Activated CD8-positive, alpha-beta memory T cell treated with anti-CD3 and anti-CD28 coated beads for 36 hours (primary cell): ENCODE measurements at regions not wholly inside any gene's neighbourhood (a gene's known extent, or its start where the extent isn't known, plus 50 kb on each side); places are given as distances from the start of the nearest gene placed in this dataset.
"Not testable (repeated sequence)": the region's sequence is repeated elsewhere in the genome, so short reads cannot be mapped to it uniquely, and the experiment has no call there.

Experiments used
- CTCF ChIA-PET: fragments of 350-600 bp; sonication (Branson Sonifier 250); formaldehyde crosslinking; loops from one replicate; lab custom pipeline; 2021; ENCODE audit warnings: antibody characterized with exemption; lab: Charles Lee
- POLR2A ChIA-PET: fragments of 350-600 bp; sonication (Branson Sonifier 250); formaldehyde crosslinking; loops from one replicate; lab custom pipeline; 2021; ENCODE audit warnings: antibody characterized with exemption; lab: Charles Lee

DNA sequence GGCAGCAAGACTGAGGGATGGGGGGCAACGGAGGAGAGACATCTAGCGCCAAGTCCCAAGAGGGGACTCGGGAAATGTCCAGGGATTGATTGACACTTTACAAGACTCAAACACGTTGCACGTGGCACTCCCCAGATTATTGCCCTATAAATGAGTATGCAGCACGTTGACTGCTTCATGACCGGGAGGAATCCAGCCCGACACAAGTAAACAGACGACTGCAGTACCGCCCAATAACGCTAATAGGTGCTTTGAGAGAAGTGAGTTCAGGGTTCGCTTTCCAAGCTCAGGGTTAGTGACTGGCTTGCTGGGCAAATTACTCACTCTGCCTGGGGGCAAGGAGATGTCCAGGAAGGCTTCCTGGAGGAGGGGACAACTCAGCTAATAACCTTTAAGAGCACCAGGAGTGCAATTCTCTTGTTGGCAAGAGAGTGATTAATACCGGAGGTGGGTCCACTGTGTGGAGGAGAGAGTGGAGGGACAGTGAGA lies 73.3 kb upstream of the MYL10 start:
- ChIA-PET CTCF (interaction anchor here (0.6 kb wide), 1 partner anchor 553 kb away, joined by 3 read pairs; no protein-coding TSS in a partner anchor), POLR2A (no interaction called here)

DNA sequence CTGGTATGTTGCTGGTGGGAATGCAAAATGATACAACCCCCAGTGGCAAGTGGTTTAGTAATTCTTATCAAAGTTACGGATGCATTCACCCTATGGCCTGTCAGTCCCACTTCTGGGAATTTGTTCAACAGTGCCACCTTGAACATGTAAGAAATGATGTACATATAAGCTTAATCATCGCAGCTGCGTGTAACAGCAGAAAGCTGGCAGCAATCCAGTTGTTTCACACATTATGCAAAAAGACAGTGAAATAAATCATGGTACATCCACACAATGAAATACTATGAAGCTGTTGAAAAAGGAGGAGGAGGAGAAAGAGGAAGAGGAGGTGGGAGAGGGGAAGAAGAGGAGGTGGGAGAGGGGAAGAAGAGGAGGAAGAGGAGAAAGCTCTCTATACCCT lies 76.2 kb upstream of the MYL10 start:
- ChIA-PET CTCF (interaction anchor here (1.0 kb wide), 1 partner anchor 162 kb away, joined by 3 read pairs; no protein-coding TSS in a partner anchor), POLR2A (no interaction called here)

DNA sequence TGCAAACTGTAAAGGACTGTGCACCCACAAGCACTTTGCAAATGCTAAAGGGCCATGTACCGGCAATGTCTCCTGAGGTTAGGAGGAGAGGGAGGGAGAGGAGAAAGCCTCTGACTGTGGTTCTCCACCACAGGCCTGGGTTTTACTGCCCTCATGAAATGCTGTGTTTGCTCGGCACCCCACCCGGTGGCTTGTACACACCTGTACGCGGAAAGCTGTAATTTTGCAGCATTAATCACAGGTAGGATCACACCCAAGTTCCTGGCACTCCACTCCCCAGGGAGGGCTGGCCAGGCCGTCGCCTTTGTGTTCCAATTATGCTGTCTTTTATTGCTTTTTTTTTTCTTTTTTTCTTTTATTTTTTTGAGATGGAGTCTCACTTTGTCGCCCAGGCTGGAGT lies 78.5 kb upstream of the MYL10 start:
- ChIA-PET POLR2A (no interaction called here), CTCF (no interaction called here)

DNA sequence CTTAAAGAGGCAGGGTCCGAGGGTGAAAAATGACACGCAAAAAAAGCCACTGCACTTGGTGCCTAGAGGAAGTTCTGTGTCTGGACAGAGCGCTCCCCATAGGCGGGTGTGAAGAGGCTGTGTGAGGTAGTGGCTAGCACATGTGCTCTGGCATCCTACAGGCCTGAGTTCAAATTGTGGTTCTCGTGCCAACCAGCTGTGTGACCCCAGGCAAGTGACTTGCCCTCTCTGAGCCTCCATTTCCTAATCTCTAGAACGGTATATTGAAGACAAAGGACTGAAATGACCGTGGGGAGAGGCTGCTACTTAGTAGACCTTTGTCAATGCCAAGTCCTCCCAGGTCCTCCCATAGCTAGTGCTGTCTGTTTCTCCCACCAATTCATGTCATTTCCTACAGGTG lies 79.1 kb upstream of the MYL10 start:
- ChIA-PET CTCF (no interaction called here), POLR2A (no interaction called here)

DNA sequence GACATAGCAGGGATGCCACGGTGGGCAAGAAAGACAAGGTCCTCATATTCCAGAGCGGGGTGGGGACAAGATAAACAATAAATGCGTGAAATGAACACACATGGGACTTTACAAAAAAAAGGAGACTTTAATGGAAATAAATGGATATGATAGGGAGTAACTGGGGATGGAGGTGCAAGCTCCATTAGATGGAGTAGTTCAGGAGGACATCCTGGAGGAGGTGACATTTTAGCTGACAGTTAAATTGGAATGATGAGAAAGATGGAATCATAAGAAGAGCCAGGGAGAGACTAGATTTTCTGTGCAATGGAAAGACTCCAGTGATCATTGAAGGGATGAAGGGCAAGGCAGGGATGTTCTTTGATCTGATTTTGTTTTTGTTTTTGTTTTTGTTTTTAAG lies 83.6 kb upstream of the MYL10 start:
- ChIA-PET CTCF (interaction anchor here (0.7 kb wide), 1 partner anchor 59 kb away, joined by 6 read pairs; no protein-coding TSS in a partner anchor), POLR2A (no interaction called here)

DNA sequence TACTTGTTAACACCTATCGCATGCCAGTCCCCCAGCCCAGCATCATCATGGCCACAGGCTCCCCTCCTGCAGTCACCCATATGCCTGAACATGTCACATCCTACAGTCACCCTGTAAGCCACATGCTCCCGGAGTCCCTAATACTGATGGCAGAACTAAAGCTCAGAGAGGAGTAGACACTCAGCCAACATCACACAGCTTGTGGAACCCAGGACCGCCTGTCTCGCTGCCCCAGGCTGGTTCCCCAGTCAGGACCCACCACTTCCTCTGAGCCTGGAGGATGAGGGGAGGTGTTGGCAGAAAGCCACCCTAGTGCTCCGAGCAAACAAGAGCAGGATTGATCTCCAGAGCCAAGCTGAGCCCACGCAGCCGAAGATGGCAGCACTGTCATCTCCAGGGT lies 85.0 kb upstream of the MYL10 start:
- ChIA-PET CTCF (interaction anchor here (1.2 kb wide), 1 partner anchor 569 kb away, joined by 3 read pairs; no protein-coding TSS in a partner anchor), POLR2A (no interaction called here)

DNA sequence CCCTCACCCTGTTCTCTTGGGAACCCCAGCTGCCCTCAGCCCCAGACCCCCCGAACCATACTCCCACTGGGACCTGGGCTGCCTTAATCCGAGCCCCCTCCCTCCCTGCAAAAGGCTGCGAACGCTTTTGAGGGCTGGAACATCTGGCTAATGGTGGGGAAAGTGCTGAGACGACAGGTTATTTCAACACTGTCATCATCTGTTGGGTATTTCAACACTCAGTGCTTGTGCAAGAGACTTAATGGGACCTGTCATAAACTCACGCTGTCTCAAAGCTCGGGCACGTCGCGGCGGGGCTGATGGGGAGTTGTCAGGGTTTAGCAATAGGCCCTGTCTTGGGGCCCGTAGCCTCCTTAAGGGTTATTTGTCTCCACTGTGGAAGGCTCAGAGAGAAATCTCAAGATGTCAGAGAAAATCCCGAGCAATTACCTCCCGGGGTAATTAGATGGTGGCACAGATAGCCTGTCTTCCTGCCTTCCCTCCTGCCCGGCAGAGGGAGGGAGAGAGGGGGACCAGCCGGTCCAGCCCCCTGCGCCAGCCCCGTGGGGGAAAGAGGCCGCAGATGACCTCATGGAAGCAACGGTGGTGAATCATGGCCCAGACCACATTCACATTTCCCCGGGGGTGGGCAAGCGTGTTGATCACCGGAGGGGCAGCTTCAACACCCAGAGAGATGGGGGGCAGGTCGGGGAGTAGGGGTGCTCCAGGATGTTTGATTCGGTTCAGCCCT lies 88.7 kb upstream of the MYL10 start:
- POLR2A ChIA-PET = no interaction called here

DNA sequence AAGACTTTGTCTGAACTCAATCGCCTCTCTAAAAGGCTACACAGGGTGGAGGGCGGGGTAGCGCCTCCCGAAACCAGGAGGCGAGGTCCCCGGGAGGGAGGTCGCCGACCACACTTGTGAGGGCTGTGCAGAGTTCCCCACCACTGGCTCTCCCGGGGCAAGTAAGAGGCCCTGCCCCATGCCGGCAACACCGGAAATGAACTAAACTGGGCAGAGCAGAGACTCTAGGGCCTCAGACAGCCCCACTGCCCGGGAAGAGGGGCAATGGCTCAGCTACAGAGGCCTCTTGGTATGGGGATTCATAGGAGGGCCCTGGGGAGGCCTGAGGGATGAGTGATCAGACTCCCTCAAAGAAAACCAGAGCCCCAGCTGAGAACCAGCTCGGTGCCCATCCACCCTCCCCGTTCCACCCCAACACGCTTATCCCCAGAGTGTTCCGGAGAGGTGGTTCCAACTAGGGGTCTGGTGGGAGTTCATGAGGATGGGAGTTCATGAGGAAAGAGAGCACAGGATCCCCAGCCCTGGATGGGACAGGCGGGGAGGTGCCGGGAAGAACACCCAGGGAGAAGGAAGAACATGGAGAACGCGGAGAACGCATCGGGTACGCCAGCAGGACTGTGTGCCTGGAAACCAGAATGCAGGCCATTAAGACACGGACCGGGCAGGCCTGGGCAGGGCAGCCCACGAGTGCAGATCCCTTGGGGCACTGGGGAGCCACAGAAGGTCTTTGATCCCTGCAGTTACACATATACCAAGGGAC lies 89.4 kb upstream of the MYL10 start:
- ChIA-PET POLR2A (no interaction called here), CTCF (no interaction called here)

More for the DNA sequence above, 88.7 kb upstream of the MYL10 start:
- CTCF ChIA-PET = no interaction called here

DNA sequence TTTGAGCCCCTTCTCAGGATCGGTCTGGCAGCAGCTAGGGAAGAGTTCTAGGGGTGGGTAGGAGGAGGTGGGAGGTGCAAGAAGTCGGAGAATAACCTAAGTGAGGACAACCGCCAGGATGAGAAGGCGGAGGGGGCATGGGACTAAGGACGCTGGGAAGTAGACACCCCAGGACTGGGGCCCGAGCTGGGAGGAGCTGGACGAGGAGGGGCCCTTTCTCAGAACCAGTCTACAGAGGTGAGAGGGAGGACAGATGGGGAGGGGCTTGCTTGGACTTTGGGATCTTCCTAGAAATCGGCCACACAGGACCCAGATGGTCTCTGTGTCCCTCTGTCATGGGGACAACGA lies 90.0 kb upstream of the MYL10 start:
- POLR2A ChIA-PET = no interaction called here
- CTCF ChIA-PET = no interaction called here

DNA sequence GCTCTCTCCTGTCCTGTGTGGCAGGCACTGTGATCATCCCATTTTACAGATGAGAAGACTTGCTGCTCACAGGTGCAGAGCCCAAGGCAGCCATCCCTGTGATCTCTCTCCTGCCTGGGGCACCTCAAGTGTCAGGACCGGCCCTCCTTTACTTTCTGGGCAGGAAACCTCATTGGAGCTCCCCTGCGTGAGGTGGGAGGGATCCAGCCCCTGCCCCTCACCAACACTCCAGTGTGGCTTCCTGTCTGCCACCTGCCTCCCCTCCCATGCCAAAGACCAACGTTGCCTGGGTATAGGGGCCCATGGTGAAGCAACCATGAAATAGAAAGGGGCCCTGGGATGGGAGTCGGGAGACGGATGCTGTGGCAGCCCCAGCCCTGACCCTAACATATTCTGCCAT lies 91.2 kb upstream of the MYL10 start:
- POLR2A ChIA-PET = no interaction called here
- CTCF ChIA-PET = no interaction called here

DNA sequence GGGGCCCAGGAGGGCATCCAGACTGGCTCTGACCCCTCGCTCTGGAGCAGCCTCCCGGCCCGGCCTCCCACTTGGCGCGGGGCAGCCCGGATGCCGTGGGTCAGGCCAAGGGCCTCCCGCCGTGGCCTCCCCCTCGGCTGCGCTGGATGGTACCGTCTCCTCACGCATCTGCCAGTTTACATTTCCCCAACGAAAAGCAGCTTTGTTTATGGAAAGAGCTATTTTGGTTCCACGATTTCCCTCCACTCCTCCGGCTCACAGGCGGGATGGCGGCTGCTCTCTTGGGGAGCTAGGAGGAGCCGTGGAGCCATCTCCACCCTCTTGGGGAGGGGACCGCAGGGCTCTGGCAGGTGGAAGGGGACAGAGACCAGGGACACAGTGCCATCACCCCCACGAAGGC lies 93.2 kb upstream of the MYL10 start:
- CTCF ChIA-PET = no interaction called here

DNA sequence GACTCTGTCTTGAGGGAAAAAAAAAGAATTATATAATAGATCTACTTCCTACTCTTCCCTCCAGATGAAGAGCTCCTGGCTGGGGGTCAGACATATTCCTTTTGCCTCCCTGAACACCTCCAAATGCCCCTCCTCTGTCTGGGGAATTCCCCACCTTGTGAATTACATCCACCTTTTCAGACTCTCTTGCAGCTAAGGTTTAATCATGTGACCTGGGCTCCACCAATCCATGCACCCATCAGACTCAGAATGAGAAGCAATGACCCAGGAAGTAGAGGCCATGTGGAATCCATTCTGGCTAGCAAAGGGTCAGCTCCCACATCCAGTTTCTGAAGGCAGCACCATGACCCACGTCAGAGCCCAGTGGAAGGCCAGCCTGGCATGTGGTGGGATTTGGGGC lies 93.6 kb upstream of the CUX1 start:
- CTCF ChIA-PET = no interaction called here
- POLR2A ChIA-PET = no interaction called here

More for the DNA sequence above, 93.2 kb upstream of the MYL10 start:
- POLR2A ChIA-PET = no interaction called here

DNA sequence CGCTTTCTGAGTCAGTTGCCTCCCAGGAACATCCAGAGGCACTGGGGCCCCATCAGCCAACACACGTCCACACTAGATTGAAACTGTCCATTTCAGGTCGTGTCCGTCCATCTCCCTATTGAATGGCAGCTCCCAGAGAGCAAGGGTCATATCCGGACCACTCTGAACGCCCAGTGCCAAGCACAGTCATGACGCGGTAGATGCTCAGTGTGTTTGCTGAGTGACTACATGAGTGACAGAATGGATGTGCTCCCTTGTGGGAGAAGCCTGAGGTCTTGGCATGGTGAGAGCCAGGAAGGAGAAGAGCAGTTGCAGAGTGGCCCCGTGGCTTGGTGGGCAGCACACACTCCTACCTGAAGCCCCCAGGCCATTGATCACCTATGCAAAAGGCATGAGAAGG lies 92.5 kb upstream of the CUX1 start:
- POLR2A ChIA-PET = interaction anchor here (0.6 kb wide), 1 partner anchor 600 kb away, joined by 4 read pairs; no protein-coding TSS in a partner anchor
- CTCF ChIA-PET = no interaction called here

DNA sequence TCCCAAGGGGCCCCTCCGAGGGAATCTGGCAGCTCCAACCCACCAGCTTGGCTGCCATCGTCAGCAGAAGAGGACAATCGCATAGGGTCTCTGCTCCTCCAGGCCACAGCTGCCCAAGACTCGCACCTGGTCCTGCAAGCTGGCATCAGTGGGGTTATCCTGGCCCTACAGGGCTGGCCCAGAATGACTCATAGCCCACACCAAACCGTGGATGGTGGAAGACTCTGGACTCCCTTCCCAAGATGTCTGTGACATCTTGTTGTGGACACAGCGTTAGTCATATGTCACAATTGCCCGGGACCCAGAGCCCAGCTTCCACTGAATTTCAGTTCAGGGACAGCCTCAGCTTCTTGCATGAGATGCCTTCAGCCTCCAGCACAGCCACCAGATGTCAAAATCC lies 91.5 kb upstream of the CUX1 start:
- POLR2A ChIA-PET = no interaction called here
- CTCF ChIA-PET = no interaction called here

DNA sequence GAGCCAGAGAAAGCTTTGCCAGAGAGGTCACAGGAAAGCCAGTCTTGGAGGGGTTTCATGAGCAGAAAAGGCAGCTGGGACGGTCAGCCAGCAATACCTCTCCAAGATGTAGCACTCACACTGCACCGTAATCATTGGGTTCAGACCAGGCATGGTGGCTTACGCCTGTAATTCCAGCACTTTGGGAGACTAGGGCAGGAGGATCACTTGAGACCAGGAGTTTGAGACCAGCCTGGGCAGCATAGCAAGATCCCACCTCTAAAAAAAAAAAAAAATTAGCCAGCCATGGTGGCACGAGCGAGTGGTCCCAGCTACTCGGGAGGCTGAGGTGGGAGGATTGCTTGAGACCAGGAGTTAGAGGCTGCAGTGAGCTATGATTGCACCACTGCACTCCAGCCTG lies 90.2 kb upstream of the CUX1 start:
- CTCF ChIA-PET = interaction anchor here (0.7 kb wide), 1 partner anchor 78 kb away, joined by 3 read pairs; no protein-coding TSS in a partner anchor
- POLR2A ChIA-PET = no interaction called here

DNA sequence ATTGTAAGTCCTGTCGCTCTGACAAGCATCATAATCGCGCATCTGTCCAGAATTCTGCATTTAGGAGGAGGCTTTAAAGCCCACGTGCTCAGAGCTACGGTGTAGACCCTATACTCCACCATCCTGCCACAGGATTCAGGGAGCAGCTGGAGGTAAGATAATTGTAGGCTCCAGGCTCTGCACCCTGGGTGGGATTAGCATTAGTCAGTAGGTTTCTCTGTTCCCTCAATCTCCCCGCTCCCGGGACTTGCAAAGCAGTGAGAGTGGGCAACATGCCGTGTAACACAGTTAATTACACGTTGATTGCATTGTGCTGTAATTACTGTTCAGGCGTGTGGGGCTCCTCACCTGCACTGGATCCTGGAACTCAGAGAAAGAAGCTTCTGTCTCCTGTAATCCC lies 89.3 kb upstream of the CUX1 start:
- ChIA-PET POLR2A (no interaction called here), CTCF (interaction anchor here (1.6 kb wide), 1 partner anchor 15 kb away, joined by 4 read pairs; no protein-coding TSS in a partner anchor)

DNA sequence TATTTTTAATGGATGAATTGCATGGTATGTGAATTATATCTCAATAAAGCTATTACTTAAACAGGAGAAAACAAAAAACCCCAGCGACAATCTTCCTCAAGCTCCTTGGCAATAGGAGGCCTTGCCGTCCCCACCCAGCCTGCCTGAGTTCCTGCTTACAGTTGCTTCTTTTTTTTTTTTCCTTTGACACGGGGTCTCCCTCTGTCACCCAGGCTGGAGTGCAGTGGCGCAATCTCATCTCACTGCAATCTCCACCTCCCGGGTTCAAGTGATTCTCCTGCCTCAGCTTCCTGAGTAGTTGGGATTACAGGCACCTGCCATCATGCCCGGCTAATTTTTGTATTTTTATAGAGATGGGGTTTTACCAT lies 88.6 kb upstream of the CUX1 start:
- POLR2A ChIA-PET = not testable (repeated sequence)
- CTCF ChIA-PET = interaction anchor here (1.6 kb wide), 1 partner anchor 14 kb away, joined by 4 read pairs; no protein-coding TSS in a partner anchor

DNA sequence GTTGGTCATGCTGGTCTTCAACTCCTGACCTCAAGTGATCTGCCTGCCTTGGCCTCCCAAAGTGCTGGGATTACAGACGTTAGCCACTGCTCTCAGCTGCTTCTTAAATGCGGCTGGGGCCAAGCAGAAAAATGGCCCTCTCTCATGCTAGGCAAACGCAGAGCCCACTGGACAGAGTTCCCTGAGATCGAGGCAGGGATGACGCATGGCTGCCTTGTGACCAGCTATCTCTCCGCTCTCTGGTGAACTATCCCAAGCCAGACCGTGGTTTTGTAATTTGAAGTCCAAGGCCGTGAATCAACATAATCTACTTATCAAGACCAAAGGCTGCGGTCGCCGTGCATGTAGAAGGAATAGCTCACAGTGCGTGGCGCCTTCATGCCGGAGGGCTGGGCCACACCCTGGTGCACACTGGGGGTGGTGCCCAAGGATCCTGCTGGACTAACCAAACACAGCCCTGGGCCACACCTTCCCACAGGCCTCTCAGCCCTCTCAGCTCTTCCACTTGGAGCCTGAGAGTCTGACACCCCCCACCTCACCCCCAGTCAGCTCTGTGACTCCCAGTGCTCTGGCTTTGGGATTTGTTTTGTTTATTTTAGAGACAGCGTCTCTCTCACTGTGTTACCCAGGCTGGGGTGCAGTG lies 88.1 kb upstream of the CUX1 start:
- POLR2A ChIA-PET = no interaction called here
- CTCF ChIA-PET = interaction anchor here (1.6 kb wide), 1 partner anchor 14 kb away, joined by 4 read pairs; no protein-coding TSS in a partner anchor

DNA sequence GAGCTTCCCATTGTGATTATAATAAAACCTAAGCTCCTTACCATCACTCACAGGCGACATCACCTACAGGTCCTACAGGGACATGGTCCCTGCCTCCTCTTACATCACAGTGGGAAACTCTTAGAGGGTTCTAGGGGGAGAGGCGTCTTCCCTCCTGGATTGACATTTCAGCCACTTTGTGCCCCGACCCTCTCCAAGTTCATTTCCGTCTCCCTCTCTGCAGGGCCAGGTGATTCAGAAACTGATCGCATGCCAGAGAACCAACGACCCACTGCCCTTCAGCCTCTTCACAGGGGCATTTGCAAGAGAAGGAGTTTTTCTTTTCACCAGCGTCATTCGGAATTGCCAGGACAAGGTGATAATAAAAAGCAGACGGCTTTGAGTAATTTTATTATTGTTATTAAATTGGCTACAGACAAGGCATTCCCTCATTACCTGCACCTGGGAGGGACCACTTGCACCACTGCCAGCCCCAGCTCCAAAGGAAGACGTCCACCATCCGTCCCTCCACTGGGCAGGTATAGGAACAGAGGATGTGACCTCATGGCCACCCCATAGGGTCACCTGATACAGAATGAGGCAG lies 85.8 kb upstream of the CUX1 start:
- ChIA-PET POLR2A (no interaction called here), CTCF (no interaction called here)
